GM23248 (cell line): ENCODE measurements at regions not wholly inside any gene's neighbourhood (a gene's known extent, or its start where the extent isn't known, plus 50 kb on each side); places are given as distances from the start of the nearest gene placed in this dataset.

Source experiments
- DNase-seq: peaks from one replicate; pipeline ENCODE4 v3.0.0-alpha.2; 2015
- H2AFZ ChIP-seq: fragments of 200-600 bp; sonication (generic); 2 replicates; pipeline ENCODE4 v1.6.1; 2016; ENCODE audit warnings: antibody characterized with exemption
- H3F3A ChIP-seq: fragments of 200-600 bp; sonication (generic); 2 replicates; pipeline ENCODE4 v1.6.1; 2016; ENCODE audit warnings: mild to moderate bottlenecking, antibody characterized with exemption, mixed run types; ENCODE audit not compliant: insufficient read depth
- H3K27ac ChIP-seq: fragments of 200-600 bp; sonication (generic); 2 replicates; pipeline ENCODE4 v1.5.1; 2016; ENCODE audit warnings: mild to moderate bottlenecking
- H3K27me3 ChIP-seq: fragments of 200-600 bp; sonication (generic); replicated peaks from 2 replicates; pipeline ENCODE4 v1.6.1; 2016; ENCODE audit warnings: mild to moderate bottlenecking; ENCODE audit not compliant: insufficient read depth
- H3K36me3 ChIP-seq: fragments of 200-600 bp; sonication (generic); 2 replicates; pipeline ENCODE4 v1.6.1; 2016; ENCODE audit warnings: low read depth, mild to moderate bottlenecking
- H3K4me1 ChIP-seq: fragments of 200-600 bp; sonication (generic); 2 replicates; pipeline ENCODE4 v1.6.1; 2016; ENCODE audit warnings: mild to moderate bottlenecking; ENCODE audit not compliant: insufficient read depth
- H3K4me2 ChIP-seq: fragments of 200-600 bp; sonication (generic); one replicate; pipeline ENCODE4 v1.6.1; 2016; ENCODE audit warnings: mild to moderate bottlenecking; ENCODE audit not compliant: unreplicated experiment
- H3K4me3 ChIP-seq: fragments of 200-600 bp; sonication (generic); 2 replicates; pipeline ENCODE4 v1.5.1; 2016; ENCODE audit warnings: mild to moderate bottlenecking
- H3K79me2 ChIP-seq: fragments of 200-600 bp; sonication (generic); 2 replicates; pipeline ENCODE4 v1.6.1; 2016; ENCODE audit warnings: mild to moderate bottlenecking; ENCODE audit not compliant: insufficient read depth
- H3K9ac ChIP-seq: fragments of 200-600 bp; sonication (generic); 2 replicates; pipeline ENCODE4 v1.6.1; 2016; ENCODE audit warnings: mild to moderate bottlenecking
- H3K9me2 ChIP-seq: fragments of 200-600 bp; sonication (generic); 2 replicates; pipeline ENCODE4 v1.6.1; 2016; ENCODE audit warnings: mixed run types, mild to moderate bottlenecking, moderate library complexity; ENCODE audit not compliant: insufficient read depth
- H3K9me3 ChIP-seq: fragments of 200-600 bp; sonication (generic); one replicate; pipeline ENCODE4 v1.6.1; 2017; ENCODE audit warnings: low read depth
- H4K20me1 ChIP-seq: fragments of 200-600 bp; sonication (generic); 2 replicates; pipeline ENCODE4 v1.6.0; 2016; ENCODE audit not compliant: insufficient read depth
- EZH2 ChIP-seq: fragments of 200-600 bp; sonication (generic); IDR thresholded peaks from 2 replicates; pipeline ENCODE4 v1.6.1; 2018; ENCODE audit warnings: antibody characterized with exemption, mild to moderate bottlenecking; ENCODE audit not compliant: insufficient read depth, poor library complexity, severe bottlenecking
- EZH2phosphoT487 ChIP-seq: fragments of 200-600 bp; sonication (generic); IDR thresholded peaks from 2 replicates; pipeline ENCODE4 v1.6.1; 2018; ENCODE audit warnings: antibody characterized with exemption, moderate library complexity, mild to moderate bottlenecking, low read depth; ENCODE audit not compliant: insufficient read depth
- WGBS, 2 experiments: methylation state at CpG; one replicate each; pipeline ENCODE4 v1.1.6; 2015 to 2017; ENCODE audit warnings: low lambda C conversion rate in 2 of 2, low coverage in 1 of 2; ENCODE audit errors: missing lambda C conversion rate in 2 of 2; 5-methylcytosine and 5-hydroxymethylcytosine counted together
- in situ Hi-C: fragments of 300-500 bp; cut with MboI; formaldehyde crosslinking; loops from 2 replicates; pipeline ENCODE4 v1.15.0; 2020

GRCh38 chr20:51253280-51253679 is 230.4 kb upstream of the KCNG1 start:
- Histone ChIP-seq H3K36me3 (no peaks in the 10 kb centered on the region), H3K9ac (no peak overlapping the region), H3K4me2 (no peak overlapping the region), H2AFZ (no peak overlapping the region), H3K9me2 (no peaks in the 10 kb centered on the region), H4K20me1 (no peaks in the 10 kb centered on the region), H3F3A (no peaks in the 10 kb centered on the region), H3K9me3 (no peaks in the 10 kb centered on the region), H3K4me1 (no peaks in the 10 kb centered on the region), H3K79me2 (no peaks in the 10 kb centered on the region), H3K27me3 (peaks cover 47% of the 10 kb centered on the region), H3K27ac (no peak overlapping the region), H3K4me3 (no peak overlapping the region)
- WGBS, 2 experiments = 15 to 33% methylated on average over 1 of the region's 1 CpG
- DNase-seq = no peak
- no peak for TF ChIP-seq EZH2
- TF ChIP-seq EZH2phosphoT487 = no peak
- in situ Hi-C loops = no loop called here

DNA sequence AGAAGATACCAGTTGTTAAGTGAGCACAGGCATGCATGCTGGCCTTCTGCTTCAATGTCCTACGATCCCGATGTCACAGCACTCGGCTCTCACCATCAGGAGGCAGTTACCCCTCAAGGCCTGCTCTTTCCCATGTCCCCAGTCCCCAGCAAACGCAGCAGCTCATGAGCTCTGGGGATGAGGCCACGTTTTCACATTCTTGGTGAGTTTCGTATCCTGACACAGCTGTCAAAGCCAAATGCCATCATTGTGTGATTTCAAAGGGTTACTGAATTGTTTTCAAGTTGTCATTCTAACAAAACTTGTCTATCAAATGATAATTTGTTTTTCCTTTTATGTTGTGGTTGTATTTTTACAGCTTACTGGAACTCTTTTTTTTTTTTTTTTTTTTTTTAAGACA is 226.9 kb upstream of the KCNG1 start:
- Histone ChIP-seq H3K36me3 (no peaks in the 10 kb centered on the region), H3K9me2 (no peaks in the 10 kb centered on the region), H3K9me3 (no peaks in the 10 kb centered on the region), H3F3A (no peaks in the 10 kb centered on the region), H4K20me1 (no peaks in the 10 kb centered on the region), H3K27me3 (peaks cover 38% of the 10 kb centered on the region), H3K4me1 (no peaks in the 10 kb centered on the region), H3K4me3 (no peak overlapping the region), H3K79me2 (no peaks in the 10 kb centered on the region), H3K4me2 (no peak overlapping the region), H3K27ac (no peak overlapping the region), H3K9ac (no peak overlapping the region), H2AFZ (no peak overlapping the region)
- no peak for DNase-seq
- TF ChIP-seq EZH2 = no peak
- no peak for TF ChIP-seq EZH2phosphoT487
- WGBS, 2 experiments = 46 to 48% methylated on average over 6 of the region's 6 CpGs
- in situ Hi-C loops = no loop called here

- H4K20me1 ChIP-seq = no peaks in the 10 kb centered on the region
- no peak overlapping the region for H3K4me3 ChIP-seq
- H3K36me3 ChIP-seq = no peaks in the 10 kb centered on the region
- H3K27ac ChIP-seq = no peak overlapping the region
- H3F3A ChIP-seq = no peaks in the 10 kb centered on the region
- H3K4me2 ChIP-seq = no peak overlapping the region
- H2AFZ ChIP-seq = no peak overlapping the region
- TF ChIP-seq EZH2phosphoT487 (no peak), EZH2 (no peak)
- peak; percentile 9 for DNase-seq
- H3K9me2 ChIP-seq = no peaks in the 10 kb centered on the region
- H3K27me3 ChIP-seq = peaks cover 33% of the 10 kb centered on the region
- H3K79me2 ChIP-seq = no peaks in the 10 kb centered on the region
- H3K4me1 ChIP-seq = no peaks in the 10 kb centered on the region
- 16 to 26% methylated on average over 4 of the region's 4 CpGs for WGBS, 2 experiments
- H3K9ac ChIP-seq = no peak overlapping the region
- H3K9me3 ChIP-seq = no peaks in the 10 kb centered on the region
- in situ Hi-C loops = no loop called here
These were observed 226.3 kb upstream of the KCNG1 start for GRCh38 chr20:51249215-51249614.

- peaks cover 20% of the 10 kb centered on the region for H3K27me3 ChIP-seq
- H3K36me3 ChIP-seq = no peaks in the 10 kb centered on the region
- H3K4me2 ChIP-seq = no peak overlapping the region
- no peak overlapping the region for H3K9ac ChIP-seq
- H3K4me3 ChIP-seq = no peak overlapping the region
- no peaks in the 10 kb centered on the region for H3K9me2 ChIP-seq
- H3K79me2 ChIP-seq = no peaks in the 10 kb centered on the region
- H2AFZ ChIP-seq = no peak overlapping the region
- H4K20me1 ChIP-seq = no peaks in the 10 kb centered on the region
- TF ChIP-seq EZH2phosphoT487 = no peak
- TF ChIP-seq EZH2 = no peak
- 59 to 63% methylated on average over 10 of the region's 10 CpGs for WGBS, 2 experiments
- no peak for DNase-seq
- in situ Hi-C loops = no loop called here
- H3K9me3 ChIP-seq = peaks cover 5% of the 10 kb centered on the region
- no peak overlapping the region for H3K27ac ChIP-seq
- H3K4me1 ChIP-seq = no peaks in the 10 kb centered on the region
- no peaks in the 10 kb centered on the region for H3F3A ChIP-seq
These were observed 221.6 kb upstream of the KCNG1 start for GRCh38 chr20:51244466-51244865.

DNA sequence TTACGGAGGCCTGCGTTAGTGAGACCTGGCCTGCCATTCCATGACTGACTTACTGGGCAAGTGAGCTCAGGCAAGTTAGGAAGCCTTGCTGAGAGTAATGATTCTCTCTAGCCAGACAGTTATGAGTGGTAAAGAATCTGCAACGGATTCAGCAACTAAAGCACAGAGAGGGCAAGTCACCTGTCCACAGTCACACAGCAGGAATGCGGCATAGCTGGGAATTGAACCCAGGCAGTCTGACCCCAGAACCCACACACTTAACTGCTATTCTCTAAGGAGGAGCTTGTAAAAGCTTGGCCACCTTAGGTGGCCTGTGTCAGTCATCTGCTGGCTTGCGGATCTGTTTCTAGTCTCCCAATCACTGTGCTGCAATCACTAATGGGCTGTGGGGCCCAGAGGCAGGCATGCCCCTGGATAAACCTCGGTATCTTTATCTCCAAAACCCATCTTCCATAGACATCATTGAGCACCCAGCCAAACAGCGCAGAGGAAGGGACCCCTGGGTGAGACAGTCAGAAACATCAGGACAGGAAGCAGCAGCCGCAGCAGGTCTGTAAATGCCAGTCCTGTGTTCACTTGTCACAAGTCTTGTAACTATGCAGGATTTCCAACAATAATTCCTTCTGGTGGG is 215.9 kb upstream of the KCNG1 start:
- H3K36me3 ChIP-seq = no peaks in the 10 kb centered on the region
- H2AFZ ChIP-seq = 0 out of 2 replicates have a peak overlapping the region, but pooled peaks have one; percentile 71
- peaks cover 19% of the 10 kb centered on the region for H3K4me1 ChIP-seq
- no peak overlapping the region for H3K4me2 ChIP-seq
- TF ChIP-seq EZH2phosphoT487 (no peak), EZH2 (no peak)
- no peaks in the 10 kb centered on the region for H3K9me2 ChIP-seq
- H4K20me1 ChIP-seq = no peaks in the 10 kb centered on the region
- no peak overlapping the region for H3K9ac ChIP-seq
- in situ Hi-C loops = no loop called here
- H3F3A ChIP-seq = no peaks in the 10 kb centered on the region
- DNase-seq = no peak
- H3K4me3 ChIP-seq = no peak overlapping the region
- 0 out of 2 replicates have a peak, but pooled peaks cover 4% of the 10 kb centered on the region for H3K27me3 ChIP-seq
- H3K79me2 ChIP-seq = no peaks in the 10 kb centered on the region
- H3K27ac ChIP-seq = no peak overlapping the region
- peaks cover 5% of the 10 kb centered on the region for H3K9me3 ChIP-seq
- 79 to 82% methylated on average over 8 of the region's 8 CpGs for WGBS, 2 experiments
